ENCODE measurements at regions not wholly inside any gene's neighbourhood (a gene's known extent, or its start where the extent isn't known, plus 50 kb on each side); places are given as distances from the start of the nearest gene placed in this dataset.

DNA sequence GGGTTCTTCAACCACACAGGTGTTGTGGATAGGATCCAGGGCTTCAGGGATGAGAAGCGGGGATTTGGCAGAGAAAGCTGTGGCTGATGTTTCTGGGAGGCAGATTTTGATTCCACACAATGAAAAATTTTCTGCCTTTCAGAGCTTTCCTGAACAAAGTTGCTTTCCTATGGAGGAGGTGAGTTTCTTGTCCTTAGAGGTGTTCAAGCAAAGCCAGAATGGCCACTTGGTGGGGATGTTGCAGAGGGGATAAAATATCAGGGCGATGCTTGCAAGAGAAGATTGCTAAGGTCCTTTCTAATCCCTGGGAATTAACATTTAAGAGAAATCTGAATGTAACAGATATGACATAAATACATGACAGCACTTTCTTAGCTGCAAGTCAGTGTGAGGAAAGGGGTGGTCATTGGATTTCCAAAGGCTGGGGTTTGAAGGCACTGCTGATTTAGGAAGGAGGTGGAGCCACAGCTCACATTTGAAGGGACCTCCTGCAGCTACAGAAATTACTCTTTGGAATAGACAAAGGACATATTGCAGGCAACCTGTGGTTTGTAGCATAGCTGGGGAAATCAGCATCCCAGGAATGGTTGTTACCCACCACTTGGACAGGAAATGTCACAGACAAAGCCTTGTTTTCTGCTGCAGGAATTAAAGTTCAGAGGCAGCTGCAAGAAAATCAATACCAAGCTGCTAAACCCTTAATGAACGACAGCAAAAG lies 271.1 kb upstream of the CHD6 start:
- in situ Hi-C loops (cut with MboI; ENCODE audit: low sequenced_read_pairs), result no loop called here

DNA sequence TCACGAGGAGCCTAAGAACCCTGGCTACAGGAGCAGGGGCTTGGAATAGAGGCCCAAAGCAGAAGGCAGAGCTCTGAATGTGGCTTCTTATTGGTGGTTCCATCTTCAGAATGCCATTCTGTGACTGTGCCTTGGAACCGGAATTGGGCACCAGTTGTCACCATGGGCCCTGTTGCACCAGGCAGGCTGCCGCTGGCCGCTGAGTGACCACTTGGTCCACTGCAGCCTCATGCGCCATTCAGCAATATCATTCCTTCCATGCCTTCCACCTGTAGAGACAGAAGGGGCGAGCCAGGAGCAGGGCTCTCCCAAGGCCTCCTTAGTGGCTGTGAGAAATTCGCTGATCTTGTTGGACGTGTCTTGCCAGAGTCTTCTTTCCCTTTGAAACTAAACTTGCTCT lies 270.3 kb upstream of the CHD6 start:
- in situ Hi-C loops (cut with MboI; ENCODE audit: low sequenced_read_pairs), result no loop called here

DNA sequence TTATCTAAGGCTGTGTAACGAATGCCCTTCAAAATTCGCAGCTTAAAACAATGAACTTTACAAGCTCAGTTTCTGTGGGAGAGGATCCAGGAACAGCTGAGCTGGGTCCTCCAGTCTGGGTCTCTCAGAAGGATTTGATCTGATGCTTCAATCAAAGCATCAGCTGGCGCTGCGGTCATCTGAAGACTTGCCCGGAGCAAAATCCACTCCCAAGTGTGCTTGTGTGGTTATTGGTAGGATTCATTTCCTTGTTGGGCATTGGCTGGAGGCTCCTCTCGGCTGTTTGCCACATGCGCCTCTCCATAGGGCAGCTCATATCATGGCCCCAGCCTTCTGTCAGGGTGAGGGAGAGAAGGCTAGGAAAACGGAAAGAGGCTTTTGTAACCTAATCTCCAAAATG lies 269.3 kb upstream of the CHD6 start:
- in situ Hi-C loops (cut with MboI; ENCODE audit: low sequenced_read_pairs), result no loop called here

GRCh38 chr20:41881466-41882046 lies 263.4 kb upstream of the CHD6 start:
- in situ Hi-C loops (cut with MboI; ENCODE audit: low sequenced_read_pairs), result no loop called here

DNA sequence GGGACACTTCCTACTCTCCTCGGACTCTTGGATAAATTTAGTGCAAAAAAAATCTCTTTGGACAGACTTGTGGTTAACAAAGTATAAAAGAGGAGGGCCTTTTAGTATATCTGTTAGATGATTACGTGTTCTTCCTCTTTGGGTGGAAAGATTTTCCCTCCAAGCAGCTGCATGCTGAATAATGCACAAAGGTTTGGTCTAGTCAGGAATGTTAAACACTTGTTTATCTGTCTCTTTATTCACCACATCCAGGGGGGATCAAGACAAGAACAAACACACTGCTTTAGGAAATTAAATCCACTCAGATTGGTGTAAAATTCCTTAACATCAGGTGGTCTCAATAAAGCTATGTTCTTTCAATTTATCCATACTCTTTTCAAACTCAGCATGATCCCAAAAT lies 260.9 kb upstream of the CHD6 start:
- in situ Hi-C loops (cut with MboI; ENCODE audit: low sequenced_read_pairs), result no loop called here

- in situ Hi-C loops (cut with MboI; ENCODE audit: low sequenced_read_pairs), result no loop called here
These were observed 259.7 kb upstream of the CHD6 start for GRCh38 chr20:41877911-41878310.

DNA sequence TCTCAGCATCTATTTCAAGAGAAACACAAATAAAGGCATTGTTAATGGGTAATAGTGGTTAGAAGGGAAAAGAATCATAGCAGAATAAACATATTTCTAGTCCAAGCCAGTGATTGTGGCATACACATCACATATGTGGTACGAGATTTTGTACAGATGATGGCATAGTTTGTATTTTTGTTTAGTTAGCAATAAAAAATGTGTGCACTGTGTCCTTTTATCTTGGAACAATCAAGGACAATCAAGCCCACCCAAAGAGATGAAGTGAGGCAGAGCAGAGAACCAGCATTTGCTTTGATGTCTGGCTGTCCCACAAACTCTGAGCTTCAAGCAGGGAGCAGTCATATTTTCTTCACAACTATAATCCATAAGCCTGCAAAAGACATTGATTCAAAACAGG lies 256.5 kb upstream of the CHD6 start:
- in situ Hi-C loops (cut with MboI; ENCODE audit: low sequenced_read_pairs), result loop anchor here (25.0 kb wide), 1 partner anchor 112 kb away; no protein-coding TSS in a partner anchor

- in situ Hi-C loops (cut with MboI; ENCODE audit: low sequenced_read_pairs), result loop anchor here (25.0 kb wide), 1 partner anchor 111 kb away; no protein-coding TSS in a partner anchor
These were observed 254.8 kb upstream of the CHD6 start for GRCh38 chr20:41872930-41873329.

GRCh38 chr20:41870869-41871462 lies 252.8 kb upstream of the CHD6 start:
- in situ Hi-C loops (cut with MboI; ENCODE audit: low sequenced_read_pairs), result loop anchor here (25.0 kb wide), 1 partner anchor 109 kb away; no protein-coding TSS in a partner anchor

- in situ Hi-C loops (cut with MboI; ENCODE audit: low sequenced_read_pairs), result loop anchor here (25.0 kb wide), 1 partner anchor 107 kb away; no protein-coding TSS in a partner anchor
These were observed 251.1 kb upstream of the CHD6 start for GRCh38 chr20:41869261-41869660.

DNA sequence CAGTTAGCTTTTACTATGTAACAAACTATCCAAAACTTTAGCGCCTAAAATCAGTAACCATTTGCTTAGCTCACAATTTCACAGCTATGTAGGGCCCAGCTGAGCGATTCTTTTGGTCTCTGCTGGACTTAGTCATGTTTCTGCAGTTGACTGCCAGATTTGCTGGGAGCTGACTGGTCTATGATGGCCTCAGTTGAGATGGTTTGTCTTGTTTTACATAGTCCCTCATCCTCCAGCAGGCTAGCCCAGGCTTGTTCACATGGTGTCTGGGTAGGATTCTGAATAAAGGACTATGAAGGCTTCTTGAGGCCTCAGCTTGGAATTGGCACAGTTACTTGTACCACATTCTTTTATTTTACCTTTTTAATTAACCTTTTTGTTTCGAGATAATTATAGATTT lies 247.8 kb upstream of the CHD6 start:
- in situ Hi-C loops (cut with MboI; ENCODE audit: low sequenced_read_pairs), result loop anchor here (25.0 kb wide), 1 partner anchor 104 kb away; no protein-coding TSS in a partner anchor

DNA sequence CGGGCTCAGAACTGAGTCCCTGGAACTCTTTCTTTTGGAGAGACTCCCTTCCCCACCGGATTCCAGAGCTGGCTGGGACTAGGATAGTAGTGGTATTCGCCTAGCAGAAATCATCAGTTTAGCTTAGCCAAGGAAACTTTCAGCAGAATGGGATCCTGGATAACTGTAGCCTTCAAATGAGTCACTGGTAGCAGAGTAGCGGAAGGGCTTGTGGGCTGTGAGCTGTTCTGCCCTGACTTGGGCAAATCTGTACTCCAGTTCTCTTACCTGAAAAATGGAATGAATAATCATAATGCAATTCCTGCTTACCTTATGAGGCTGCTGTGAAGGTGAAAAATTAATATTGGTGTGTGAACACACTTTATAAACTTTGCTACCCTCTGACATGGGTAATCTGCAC lies 244.3 kb upstream of the CHD6 start:
- in situ Hi-C loops (cut with MboI; ENCODE audit: low sequenced_read_pairs), result loop anchor here (25.0 kb wide), 1 partner anchor 100 kb away; no protein-coding TSS in a partner anchor

- in situ Hi-C loops (cut with MboI; ENCODE audit: low sequenced_read_pairs), result loop anchor here (25.0 kb wide), 1 partner anchor 100 kb away; no protein-coding TSS in a partner anchor
These were observed 243.7 kb upstream of the CHD6 start for GRCh38 chr20:41861772-41862422.

DNA sequence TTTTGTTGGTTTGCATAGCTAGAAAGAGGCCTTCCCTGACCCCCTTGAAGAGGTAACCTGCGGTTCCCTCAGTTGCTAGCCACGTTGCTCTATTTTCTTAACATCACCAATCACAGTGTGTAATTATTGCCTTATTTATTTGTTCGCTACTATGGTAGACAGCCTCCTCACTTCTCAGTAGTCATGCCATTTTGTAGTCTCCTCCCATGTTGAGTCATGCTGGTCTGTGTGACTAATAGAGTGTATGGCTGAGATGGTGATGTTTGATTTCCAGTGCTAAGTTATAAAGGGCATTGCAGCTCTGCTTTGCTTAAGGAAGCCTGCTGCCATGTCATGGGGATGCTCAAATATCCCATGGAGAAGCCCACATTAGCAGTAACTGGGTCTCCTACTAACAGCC lies 236.6 kb upstream of the CHD6 start:
- in situ Hi-C loops (cut with MboI; ENCODE audit: low sequenced_read_pairs), result loop anchor here (25.0 kb wide), 1 partner anchor 92 kb away; no protein-coding TSS in a partner anchor

GRCh38 chr20:41853806-41854205 lies 235.6 kb upstream of the CHD6 start:
- in situ Hi-C loops (cut with MboI; ENCODE audit: low sequenced_read_pairs), result loop anchor here (25.0 kb wide), 1 partner anchor 92 kb away; no protein-coding TSS in a partner anchor

GRCh38 chr20:41848180-41848579 lies 230.0 kb upstream of the CHD6 start:
- in situ Hi-C loops (cut with MboI; ENCODE audit: low sequenced_read_pairs), result no loop called here

- in situ Hi-C loops (cut with MboI; ENCODE audit: low sequenced_read_pairs), result no loop called here
These were observed 219.6 kb upstream of the CHD6 start for GRCh38 chr20:41837669-41838224.

DNA sequence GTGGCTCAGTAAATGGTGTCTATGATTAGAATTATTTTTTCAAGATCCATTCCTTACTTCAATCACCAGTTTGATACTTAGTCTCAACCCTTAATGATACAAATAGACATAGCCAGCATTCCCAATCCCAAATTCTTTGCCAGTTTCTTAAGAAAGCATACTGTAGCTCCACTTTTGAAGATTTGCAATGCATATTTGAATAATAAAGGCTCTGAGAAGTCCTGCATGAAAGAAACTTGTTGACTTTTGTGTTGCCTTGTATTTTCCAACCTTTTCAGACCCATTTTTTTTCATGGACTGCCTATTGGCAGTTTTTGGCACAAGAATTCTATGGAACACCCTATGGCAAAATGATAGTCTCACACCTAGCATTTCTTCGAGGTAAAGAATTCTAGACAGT lies 215.6 kb upstream of the CHD6 start:
- in situ Hi-C loops (cut with MboI; ENCODE audit: low sequenced_read_pairs), result no loop called here

DNA sequence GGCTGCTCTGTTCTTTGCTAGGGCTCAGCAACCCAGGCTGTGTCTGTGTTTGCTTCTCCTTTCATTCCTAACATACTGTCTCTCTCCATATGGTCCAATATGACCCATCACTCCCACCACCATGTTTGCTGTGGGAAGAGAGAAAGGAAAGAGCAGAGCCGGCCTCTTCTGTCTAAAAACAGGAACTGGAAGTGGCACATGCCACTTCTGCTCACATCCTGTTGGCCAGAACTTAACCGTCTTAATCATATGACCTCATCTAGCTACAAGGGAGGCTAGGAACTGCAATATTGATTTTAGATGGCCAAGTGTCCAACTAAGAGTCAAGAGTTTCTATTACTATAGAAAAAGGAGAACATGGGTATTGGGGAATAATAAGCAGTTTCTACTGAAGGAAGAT lies 212.5 kb upstream of the CHD6 start:
- in situ Hi-C loops (cut with MboI; ENCODE audit: low sequenced_read_pairs), result no loop called here

- in situ Hi-C loops (cut with MboI; ENCODE audit: low sequenced_read_pairs), result no loop called here
These were observed 201.3 kb upstream of the CHD6 start for GRCh38 chr20:41819436-41819835.

- in situ Hi-C loops (cut with MboI; ENCODE audit: low sequenced_read_pairs), result no loop called here
These were observed 200.8 kb upstream of the CHD6 start for GRCh38 chr20:41818991-41819390.

All from HL-60/S4 treated with phorbol 12-myristate 13-acetate at 8.2 ng/mL for 4 days and 3 days (cell line).